AG09319 (cell line): ENCODE measurements at regions not wholly inside any gene's neighbourhood (a gene's known extent, or its start where the extent isn't known, plus 50 kb on each side); places are given as distances from the start of the nearest gene placed in this dataset.

Experiments used
- DNase-seq: peaks from one replicate; pipeline ENCODE4 v3.0.0-alpha.2; 2010; ENCODE audit warnings: low read depth; ENCODE audit errors: extremely low read depth
- CTCF ChIP-seq: IDR thresholded peaks from 2 replicates; pipeline ENCODE4 v1.5.1; 2011; ENCODE audit warnings: low read depth, mild to moderate bottlenecking, inconsistent platforms, low read length, moderate library complexity

- TF ChIP-seq CTCF = no peak
- DNase-seq = no peak
Observed at GRCh38 chr4:174096456-174096855, 187.0 kb downstream of the FBXO8 start.

GRCh38 chr4:174091130-174091529 lies 192.3 kb downstream of the FBXO8 start:
- DNase-seq = no peak
- TF ChIP-seq CTCF = no peak

GRCh38 chr4:174089711-174090110 lies 193.8 kb downstream of the FBXO8 start:
- DNase-seq = no peak
- TF ChIP-seq CTCF = no peak

GRCh38 chr4:174088795-174089194 lies 194.7 kb downstream of the FBXO8 start:
- no peak for DNase-seq
- no peak for TF ChIP-seq CTCF

GRCh38 chr4:174086829-174087799 lies 196.4 kb downstream of the FBXO8 start:
- no peak for DNase-seq
- TF ChIP-seq CTCF = no peak

GRCh38 chr4:174084981-174085380 lies 198.5 kb downstream of the FBXO8 start:
- TF ChIP-seq CTCF = no peak
- no peak for DNase-seq

- DNase-seq = no peak
- no peak for TF ChIP-seq CTCF
Observed at GRCh38 chr4:174084542-174084941, 198.9 kb downstream of the FBXO8 start.
